ENCODE measurements at regions not wholly inside any gene's neighbourhood (a gene's known extent, or its start where the extent isn't known, plus 50 kb on each side); places are given as distances from the start of the nearest gene placed in this dataset.

DNA sequence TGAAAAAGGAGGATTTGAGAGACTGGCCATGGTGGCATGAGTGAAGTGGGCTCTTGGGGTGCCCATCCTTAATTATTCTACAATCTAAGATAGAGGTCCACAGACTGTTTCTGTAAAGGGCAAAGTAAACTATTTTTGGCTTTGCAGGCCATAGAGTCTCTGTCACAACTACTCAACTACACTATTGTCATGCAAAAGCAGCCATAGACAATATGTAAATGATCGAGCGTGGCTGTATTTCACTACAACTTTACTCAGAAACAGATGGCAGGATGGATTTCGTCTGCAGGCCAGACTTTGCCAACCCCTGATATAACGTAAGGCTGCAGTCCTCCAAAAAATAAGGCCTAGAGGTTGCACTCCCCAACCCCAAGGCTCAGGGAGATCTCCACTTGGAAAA is 58.2 kb upstream of the NAA20 start:
- intact Hi-C loops (cut with DNase I), result no loop called here
- DNase-seq, result no peak
- ATAC-seq, result no peak

DNA sequence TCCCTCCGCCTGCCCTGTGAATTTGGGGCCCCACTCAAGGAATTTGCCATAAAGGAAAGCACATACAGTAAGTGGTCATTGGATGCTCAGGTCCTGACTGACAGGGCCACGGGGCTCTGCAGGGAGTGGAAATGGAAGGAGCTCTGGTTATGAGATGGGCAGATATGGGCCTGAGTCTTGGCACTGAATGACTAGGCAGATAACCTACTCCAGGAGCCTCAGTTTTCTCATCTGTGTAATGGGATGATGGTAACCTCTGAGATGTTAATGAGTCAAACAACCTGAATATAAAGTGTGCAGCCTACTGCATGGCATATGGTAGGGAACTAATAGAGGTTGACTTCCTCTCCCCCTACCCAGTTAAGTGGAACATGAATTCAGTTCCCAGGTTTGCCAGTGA is 56.4 kb upstream of the NAA20 start:
- intact Hi-C loops (cut with DNase I), result no loop called here
- ATAC-seq, result no peak
- DNase-seq, result no peak

DNA sequence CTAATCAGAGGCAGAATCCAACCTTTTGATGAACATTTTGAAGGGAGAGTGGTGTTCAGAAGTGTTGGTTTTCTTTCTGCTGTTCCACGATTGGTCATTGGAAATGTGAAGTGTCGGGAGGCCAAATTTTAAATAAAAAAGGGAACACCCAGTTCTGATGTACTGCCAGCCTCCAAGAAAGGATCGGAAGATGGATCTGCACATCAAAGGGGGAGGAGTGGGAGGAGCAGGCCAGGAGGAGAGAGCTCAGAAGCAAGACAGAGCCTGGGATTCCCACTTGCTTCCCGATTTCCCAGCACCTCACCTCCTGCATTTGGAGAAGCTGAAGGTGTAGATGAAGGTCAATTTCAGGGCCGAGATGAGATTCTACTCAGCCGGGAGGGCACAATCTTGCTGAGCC is 55.9 kb upstream of the NAA20 start:
- intact Hi-C loops (cut with DNase I), result no loop called here
- ATAC-seq (no peak), DNase-seq (no peak)

DNA sequence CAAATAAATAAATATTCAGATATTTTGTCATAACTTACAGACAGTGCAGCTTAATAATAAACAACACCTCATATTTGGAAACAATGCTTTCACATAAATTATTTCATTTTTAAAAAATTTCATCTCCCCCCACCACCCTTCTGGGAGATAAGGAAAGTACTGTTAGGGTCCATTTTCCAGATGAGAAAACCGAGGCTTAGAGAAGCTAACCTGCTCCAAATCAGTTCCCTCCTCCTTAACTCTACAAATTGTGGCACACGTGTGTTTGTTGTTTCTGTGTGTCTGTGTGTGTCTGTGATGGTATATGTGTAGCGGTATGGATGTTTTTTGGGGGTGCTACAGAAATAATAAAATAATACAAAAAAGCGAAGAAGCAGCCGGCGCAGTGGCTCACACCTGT is 54.2 kb upstream of the NAA20 start:
- intact Hi-C loops (cut with DNase I), result no loop called here
- ATAC-seq (no peak), DNase-seq (no peak)

DNA sequence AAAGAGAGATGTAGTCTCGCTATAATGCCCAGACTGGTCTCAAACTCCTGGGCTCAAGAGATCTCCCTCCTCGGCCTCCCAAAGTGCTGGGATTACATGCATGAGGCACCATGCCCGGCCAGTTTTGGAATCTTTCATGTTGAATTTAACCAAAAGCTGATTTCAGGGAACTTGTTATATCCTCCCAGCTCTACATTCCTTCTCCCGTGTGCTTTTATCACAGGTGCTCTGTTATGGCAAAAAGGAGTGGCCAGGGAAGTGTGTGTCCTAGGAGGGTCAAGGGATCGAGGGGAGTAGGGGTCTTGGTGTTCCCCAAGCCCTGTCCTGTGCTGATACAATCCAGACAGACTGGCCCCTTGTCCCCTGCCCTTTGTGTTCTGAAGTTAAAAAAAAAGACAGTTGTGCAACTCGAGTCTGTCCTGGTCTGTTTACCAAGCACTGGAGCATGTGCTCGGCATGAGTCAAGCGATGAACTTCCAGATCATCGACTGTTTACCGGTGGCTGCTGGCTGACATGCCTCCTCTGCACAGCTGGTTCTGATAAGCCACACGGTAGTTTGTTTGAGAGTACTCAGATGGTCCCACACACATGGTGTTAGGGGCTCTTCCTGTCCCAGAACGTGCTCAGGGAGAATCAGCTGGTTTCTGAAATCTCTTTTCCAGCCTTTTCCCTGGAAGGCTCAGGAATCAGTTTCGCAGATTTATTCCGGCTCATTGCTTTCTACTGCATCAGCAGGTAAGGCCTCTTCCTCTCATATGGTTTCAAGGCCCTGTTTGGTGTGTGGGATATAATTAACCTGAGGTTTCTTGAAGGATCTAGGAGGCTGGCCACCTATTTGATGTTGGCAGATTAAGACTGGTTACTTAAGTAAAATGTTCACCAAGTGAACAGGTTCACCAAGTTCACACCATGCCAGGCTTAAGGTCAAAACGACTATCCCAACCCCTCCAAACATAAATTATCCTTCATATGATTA is 52.6 kb upstream of the NAA20 start:
- ATAC-seq (peak; percentile 59 to 82), DNase-seq (peak; percentile 36)
- intact Hi-C loops (cut with DNase I), result no loop called here

DNA sequence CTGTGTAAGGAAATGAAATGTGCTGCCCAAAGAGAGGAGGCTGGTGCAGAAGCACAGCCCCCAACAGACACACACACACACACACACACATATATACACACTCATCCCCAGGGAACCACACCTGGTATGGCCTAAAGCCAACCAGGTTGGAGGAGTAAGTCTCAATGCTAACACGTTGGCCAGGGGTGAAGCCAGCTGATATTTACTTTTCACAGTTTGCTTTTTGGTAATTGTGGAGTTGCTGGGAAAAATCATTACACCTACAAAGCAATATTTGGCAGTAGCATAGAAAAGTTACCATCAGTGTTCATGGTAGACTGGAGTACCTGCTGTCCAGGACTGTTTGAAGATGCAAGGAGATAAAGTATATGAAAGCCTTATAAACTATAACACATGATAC is 50.3 kb upstream of the NAA20 start:
- DNase-seq (no peak), ATAC-seq (no peak)
- intact Hi-C loops (cut with DNase I), result no loop called here

All from left cardiac atrium (tissue), 4 donors.